H1 (cell line): ENCODE measurements at regions not wholly inside any gene's neighbourhood (a gene's known extent, or its start where the extent isn't known, plus 50 kb on each side); places are given as distances from the start of the nearest gene placed in this dataset.

Experiments used
- CTCF ChIA-PET: fragments of 300-600 bp; sonication (Branson Sonifier 250); formaldehyde crosslinking; loops from one replicate; lab custom pipeline; 2021; ENCODE audit not compliant: partially characterized antibody; lab: Charles Lee
- POLR2A ChIA-PET: fragments of 300-600 bp; sonication (Branson Sonifier 250); formaldehyde crosslinking; loops from one replicate; lab custom pipeline; 2021; ENCODE audit warnings: inconsistent platforms; ENCODE audit not compliant: partially characterized antibody; lab: Charles Lee
- DNase-seq, 2 experiments: peaks; one replicate each; pipeline versions ENCODE4 v3.0.0 to v3.0.0-alpha.2; 2010 to 2022; ENCODE audit warnings: low spot score in 2 of 2, low read depth in 1 of 2, mixed read lengths in 1 of 2
- FAIRE-seq: peaks from 2 replicates; lab custom pipeline; 2011; peaks lifted over from hg19 to GRCh38; lab: Jason Lieb, UNC
- H2AFZ ChIP-seq: 2 replicates; pipeline ENCODE4 v1.8.1; 2012; ENCODE audit warnings: low read length, inconsistent platforms
- H2AK5ac ChIP-seq: 2 replicates; pipeline ENCODE4 v1.6.1; 2013; ENCODE audit warnings: low read depth, low read length
- H2BK120ac ChIP-seq: replicated peaks from 2 replicates; pipeline ENCODE3; 2013; ENCODE audit warnings: low read depth, low read length, inconsistent platforms
- H2BK12ac ChIP-seq: 2 replicates; pipeline ENCODE4 v1.6.1; 2013; ENCODE audit warnings: low read depth, low read length
- H2BK15ac ChIP-seq: 2 replicates; pipeline ENCODE4 v1.6.1; 2013; ENCODE audit warnings: low read length
- H2BK20ac ChIP-seq: 2 replicates; pipeline ENCODE4 v1.6.1; 2013; ENCODE audit warnings: low read length
- H2BK5ac ChIP-seq: 2 replicates; pipeline ENCODE4 v1.6.1; 2013; ENCODE audit warnings: low read depth, low read length
- H3K14ac ChIP-seq: 2 replicates; pipeline ENCODE4 v1.6.1; 2013; ENCODE audit warnings: inconsistent platforms; ENCODE audit not compliant: insufficient read length
- H3K18ac ChIP-seq: 2 replicates; pipeline ENCODE4 v1.6.1; 2013; ENCODE audit warnings: low read length; ENCODE audit errors: extremely low read depth
- H3K23ac ChIP-seq: 2 replicates; pipeline ENCODE4 v1.6.1; 2013; ENCODE audit warnings: inconsistent platforms; ENCODE audit not compliant: insufficient read length
- H3K23me2 ChIP-seq: 2 replicates; pipeline ENCODE4 v1.6.1; 2013; ENCODE audit warnings: low read depth, low read length
- H3K27ac ChIP-seq: 2 replicates; pipeline ENCODE4 v1.6.1; 2011; ENCODE audit warnings: low read depth, low read length, inconsistent platforms
- H3K27me3 ChIP-seq, 4 experiments: replicated peaks in 1 of 4; 1 replicate in 1 of 4; 2 replicates in 3 of 4; pipeline versions ENCODE4 v1.6.1 to v1.8.1; 2011 to 2013; ENCODE audit warnings: low read length in 3 of 4, mild to moderate bottlenecking in 3 of 4, inconsistent platforms in 2 of 4, mixed read lengths in 2 of 4, moderate library complexity in 1 of 4; ENCODE audit not compliant: control insufficient read depth in 3 of 4, insufficient read depth in 3 of 4; ENCODE audit errors: extremely low read depth in 1 of 4
- H3K36me3 ChIP-seq, 4 experiments: 2 replicates each; pipeline versions ENCODE4 v1.6.1 to v1.8.1; 2011 to 2013; ENCODE audit warnings: mild to moderate bottlenecking in 4 of 4, low read length in 3 of 4, moderate library complexity in 2 of 4, control low read depth in 1 of 4, inconsistent platforms in 1 of 4; ENCODE audit not compliant: insufficient read depth in 4 of 4, control insufficient read depth in 2 of 4
- H3K4ac ChIP-seq: replicated peaks from 2 replicates; pipeline ENCODE3; 2013; ENCODE audit warnings: low read length, low read depth, mixed read lengths, inconsistent platforms; ENCODE audit not compliant: insufficient read length
- H3K4me1 ChIP-seq, 4 experiments: replicated peaks in 1 of 4; 1 replicate in 1 of 4; 2 replicates in 3 of 4; pipeline versions ENCODE4 v1.6.1 to v1.8.1; 2011 to 2013; ENCODE audit warnings: low read length in 3 of 4, inconsistent platforms in 2 of 4, mixed read lengths in 1 of 4; ENCODE audit not compliant: insufficient read depth in 4 of 4, control insufficient read depth in 3 of 4
- H3K4me2 ChIP-seq, 2 experiments: 2 replicates each; pipeline versions ENCODE4 v1.6.1 to v1.8.1; 2011 to 2013; ENCODE audit warnings: low read depth in 2 of 2, low read length in 2 of 2, control low read depth in 1 of 2, inconsistent platforms in 1 of 2, mild to moderate bottlenecking in 1 of 2; ENCODE audit not compliant: insufficient read depth in 1 of 2
- H3K4me3 ChIP-seq, 4 experiments: fragments of 200-600, 300-600 bp in 1 of 4; sonication (generic), shearing (Covaris generic), sonication (Bioruptor Twin) in 1 of 4; 2 replicates each; pipeline versions ENCODE4 v1.5.1 to v1.8.1; 2011 to 2016; ENCODE audit warnings: low read length in 4 of 4, low read depth in 3 of 4, control low read depth in 2 of 4, inconsistent platforms in 2 of 4, mild to moderate bottlenecking in 2 of 4, mixed read lengths in 1 of 4, moderate library complexity in 1 of 4; ENCODE audit not compliant: insufficient read depth in 2 of 4; ENCODE audit errors: extremely low read depth in 1 of 4
- H3K56ac ChIP-seq: replicated peaks from 2 replicates; pipeline ENCODE3; 2013; ENCODE audit warnings: low read depth, mild to moderate bottlenecking, mixed read lengths, low read length, inconsistent platforms; ENCODE audit not compliant: insufficient read length
- H3K79me1 ChIP-seq: 2 replicates; pipeline ENCODE4 v1.6.1; 2013; ENCODE audit warnings: low read depth, low read length, control low read depth
- H3K79me2 ChIP-seq, 2 experiments: 2 replicates each; pipeline versions ENCODE4 v1.6.1 to v1.8.1; 2012 to 2013; ENCODE audit warnings: low read length in 2 of 2, mild to moderate bottlenecking in 2 of 2, inconsistent platforms in 1 of 2; ENCODE audit not compliant: insufficient read depth in 2 of 2, control insufficient read depth in 1 of 2
- H3K9ac ChIP-seq, 4 experiments: replicated peaks in 1 of 4; 1 replicate in 1 of 4; 2 replicates in 3 of 4; pipeline versions ENCODE4 v1.6.1 to v1.8.1; 2011 to 2013; ENCODE audit warnings: low read depth in 3 of 4, low read length in 3 of 4, control low read depth in 2 of 4, mild to moderate bottlenecking in 2 of 4, moderate library complexity in 2 of 4, inconsistent platforms in 1 of 4; ENCODE audit errors: extremely low read depth in 1 of 4
- H3K9me3 ChIP-seq, 2 experiments: 2 replicates each; pipeline versions ENCODE4 v1.6.1 to v1.8.1; 2012 to 2013; ENCODE audit warnings: mild to moderate bottlenecking in 2 of 2, moderate library complexity in 2 of 2, control low read depth in 1 of 2, inconsistent platforms in 1 of 2, low read depth in 1 of 2, low read length in 1 of 2, mixed read lengths in 1 of 2; ENCODE audit not compliant: insufficient read depth in 2 of 2
- H4K20me1 ChIP-seq, 2 experiments: replicated peaks in 1 of 2; 2 replicates each; pipeline versions ENCODE3 to v1.8.1; 2011 to 2013; ENCODE audit warnings: inconsistent platforms in 2 of 2, low read length in 2 of 2, mild to moderate bottlenecking in 1 of 2; ENCODE audit not compliant: insufficient read depth in 2 of 2, control insufficient read depth in 1 of 2
- H4K5ac ChIP-seq: 2 replicates; pipeline ENCODE4 v1.6.1; 2013; ENCODE audit warnings: low read length, low read depth, mixed read lengths, inconsistent platforms; ENCODE audit not compliant: insufficient read length
- H4K8ac ChIP-seq: 2 replicates; pipeline ENCODE4 v1.8.0; 2013; ENCODE audit warnings: mild to moderate bottlenecking, moderate library complexity, low read length, inconsistent platforms; ENCODE audit not compliant: insufficient read depth; ENCODE audit errors: extremely low read depth
- H4K91ac ChIP-seq: replicated peaks from 2 replicates; pipeline ENCODE3; 2013; ENCODE audit warnings: low read length, mixed read lengths, inconsistent platforms; ENCODE audit not compliant: insufficient read length
- BCL11A ChIP-seq, 2 experiments: IDR thresholded peaks; one replicate each; pipeline ENCODE4 v1.6.1; 2011; ENCODE audit warnings: low read depth in 2 of 2, low read length in 2 of 2, mild to moderate bottlenecking in 2 of 2
- CBX5 ChIP-seq: fragments of 300-800, 300-1000 bp; sonication (generic); IDR thresholded peaks from 2 replicates; pipeline ENCODE4 v1.7.1; 2016; ENCODE audit warnings: antibody characterized with exemption, low read length, low read depth
- CHD2 ChIP-seq: IDR thresholded peaks from 2 replicates; pipeline ENCODE4 v1.6.1; 2012; ENCODE audit warnings: low read length, improper control_type of control experiment
- E2F6 ChIP-seq: IDR thresholded peaks from 2 replicates; pipeline ENCODE4 v1.6.1; 2012; ENCODE audit warnings: inconsistent platforms
- EGR1 ChIP-seq: IDR thresholded peaks from 2 replicates; pipeline ENCODE4 v1.6.1; 2011; ENCODE audit warnings: low read depth, low read length, borderline replicate concordance
- JUN ChIP-seq: IDR thresholded peaks from 2 replicates; pipeline ENCODE4 v1.6.1; 2011; ENCODE audit warnings: low read depth, mild to moderate bottlenecking, improper control_type of control experiment, low read length
- RAD21 ChIP-seq, 2 experiments: IDR thresholded peaks in 1 of 2; conservative IDR thresholded peaks in 1 of 2; 2 replicates each; pipeline ENCODE4 v1.6.1; 2011; ENCODE audit warnings: low read depth in 2 of 2, low read length in 2 of 2, improper control_type of control experiment in 1 of 2, inconsistent platforms in 1 of 2, mild to moderate bottlenecking in 1 of 2, moderate library complexity in 1 of 2
- SIX5 ChIP-seq: IDR thresholded peaks from 2 replicates; pipeline ENCODE4 v1.6.1; 2011; ENCODE audit warnings: mild to moderate bottlenecking, low read depth, low read length
- SRF ChIP-seq: IDR thresholded peaks from 2 replicates; pipeline ENCODE4 v1.6.1; 2011; ENCODE audit warnings: mild to moderate bottlenecking, low read depth, low read length, moderate library complexity
- SUZ12 ChIP-seq: fragments of 200-600 bp; sonication (generic); IDR thresholded peaks from 2 replicates; pipeline ENCODE4 v1.6.1; 2012; ENCODE audit warnings: mild to moderate bottlenecking, inconsistent platforms, low read length, moderate library complexity, mixed read lengths
- USF2 ChIP-seq: IDR thresholded peaks from 2 replicates; pipeline ENCODE4 v1.6.1; 2011; ENCODE audit warnings: low read length, improper control_type of control experiment
- WGBS, 2 experiments: shearing (Covaris generic) in 1 of 2; methylation state at CpG; one replicate each; pipeline versions ENCODE4 v1.1.6 to v1.1.7; 2013 to 2015; ENCODE audit warnings: low lambda C conversion rate in 2 of 2, mixed read lengths in 2 of 2, inconsistent platforms in 1 of 2, low coverage in 1 of 2, missing lambda C conversion rate in 1 of 2; ENCODE audit not compliant: insufficient replicate concordance in 2 of 2, insufficient coverage in 1 of 2, insufficient read length in 1 of 2; ENCODE audit errors: extremely low coverage in 1 of 2, missing lambda C conversion rate in 1 of 2; 5-methylcytosine and 5-hydroxymethylcytosine counted together

GRCh38 chr2:220441404-220441803 lies 814.0 kb downstream of the SLC4A3 start:
- POLR2A ChIA-PET: no interaction called here
- H2BK12ac ChIP-seq: no peak overlapping the region
- no peak overlapping the region for H3K4me2 ChIP-seq
- H3K18ac ChIP-seq: no peak overlapping the region
- H4K8ac ChIP-seq: no peak overlapping the region
- CTCF ChIA-PET: interaction anchor here (1.2 kb wide), 1 partner anchor 15 kb away, joined by 3 read pairs; no protein-coding TSS in a partner anchor
- no peak overlapping the region for H3K9ac ChIP-seq
- no peak for DNase-seq
- 98% methylated on average over 3 of the region's 3 CpGs; no CpG with 5 or more reads in 1 of the 2 experiments for WGBS, 2 experiments
- no peak overlapping the region for H2BK20ac ChIP-seq
- H2AK5ac ChIP-seq: no peak overlapping the region
- no peak overlapping the region for H3K4ac ChIP-seq
- H4K91ac ChIP-seq: no peak overlapping the region
- no peaks in the 10 kb centered on the region for H3K79me2 ChIP-seq
- no peak overlapping the region for H2AFZ ChIP-seq
- FAIRE-seq: no peak
- no peaks in the 10 kb centered on the region for H3K27me3 ChIP-seq
- H2BK15ac ChIP-seq: no peak overlapping the region
- no peak overlapping the region for H3K4me3 ChIP-seq
- no peak overlapping the region for H4K5ac ChIP-seq
- H3K23me2 ChIP-seq: no peaks in the 10 kb centered on the region
- no peak overlapping the region for H3K14ac ChIP-seq
- H3K9me3 ChIP-seq: no peaks in the 10 kb centered on the region
- H4K20me1 ChIP-seq: no peaks in the 10 kb centered on the region
- no peak overlapping the region for H3K27ac ChIP-seq
- no peaks in the 10 kb centered on the region for H3K36me3 ChIP-seq
- no peak overlapping the region for H3K23ac ChIP-seq
- peaks cover 0 to 3% (median 0%) of the 10 kb centered on the region in 4 experiments; a peak in 1 of 7 replicates for H3K4me1 ChIP-seq
- H3K56ac ChIP-seq: no peak overlapping the region
- no peak overlapping the region for H2BK120ac ChIP-seq
- H2BK5ac ChIP-seq: no peak overlapping the region
- no peaks in the 10 kb centered on the region for H3K79me1 ChIP-seq
- TF ChIP-seq CHD2 (no peak), BCL11A (IDR thresholded peaks at IDR 0.05; ENCODE audit: low read depth in 2 of 2, low read length in 2 of 2) (no peak), SUZ12 (no peak), RAD21 (IDR thresholded peaks at IDR 0.05 in 1 of 2, conservative IDR thresholded peaks at IDR 0.05 in 1 of 2; ENCODE audit: low read depth in 2 of 2, low read length in 2 of 2) (no peak), CBX5 (no peak), USF2 (no peak), EGR1 (no peak), E2F6 (no peak), SRF (no peak), JUN (no peak), SIX5 (no peak)
